Activated naive CD4-positive, alpha-beta T cell treated with anti-CD3 and anti-CD28 coated beads, Interleukin-2, amount 50 U/mL, for 72 hours (primary cell): ENCODE measurements at regions not wholly inside any gene's neighbourhood (a gene's known extent, or its start where the extent isn't known, plus 50 kb on each side); places are given as distances from the start of the nearest gene placed in this dataset.

Experiments
- ATAC-seq, 2 donors: fragments of 150-1000 bp; cut with Tn5 transposase; 2 replicates each; pipeline ENCODE4 v1.10.0; 2021; ENCODE audit warnings: mild to moderate bottlenecking in 2 of 2, moderate library complexity in 2 of 2
- DNase-seq, 2 donors: peaks; one replicate each; pipeline ENCODE4 v3.0.0; 2021 to 2022; ENCODE audit warnings: low spot score in 2 of 2
- H3K27ac Mint-ChIP-seq, 2 donors: one replicate each; pipeline ENCODE4 v1.8.0; 2022; ENCODE audit warnings: mild to moderate bottlenecking in 2 of 2, mixed read lengths in 2 of 2
- H3K36me3 Mint-ChIP-seq, 2 donors: one replicate each; pipeline ENCODE4 v1.8.0; 2022; ENCODE audit warnings: mixed read lengths in 2 of 2
- H3K9me3 Mint-ChIP-seq, 2 donors: one replicate each; pipeline ENCODE4 v1.8.0; 2022; ENCODE audit warnings: mixed read lengths in 2 of 2

DNA sequence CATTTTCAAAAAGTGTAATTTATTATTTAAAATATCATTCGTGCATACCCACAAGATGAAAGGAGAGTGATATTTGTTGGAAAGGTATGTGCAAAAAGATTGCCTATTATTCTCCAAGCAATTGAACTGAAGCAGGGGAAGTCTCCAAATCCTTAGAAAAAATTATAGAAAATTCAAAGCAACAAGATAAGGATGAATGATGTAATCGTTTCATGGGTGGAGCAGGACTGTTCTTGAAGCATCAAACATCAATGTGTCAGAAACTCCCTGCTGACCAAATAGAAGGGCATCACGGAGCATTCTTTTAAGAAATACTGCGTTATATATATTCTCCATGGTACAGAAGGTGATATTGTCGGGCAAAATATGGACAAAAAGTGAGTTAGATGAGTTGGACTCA lies 87.9 kb upstream of the SPAG17 start:
- DNase-seq (no peak), ATAC-seq (no peak)
- H3K27ac Mint-ChIP-seq = no peak overlapping the region

DNA sequence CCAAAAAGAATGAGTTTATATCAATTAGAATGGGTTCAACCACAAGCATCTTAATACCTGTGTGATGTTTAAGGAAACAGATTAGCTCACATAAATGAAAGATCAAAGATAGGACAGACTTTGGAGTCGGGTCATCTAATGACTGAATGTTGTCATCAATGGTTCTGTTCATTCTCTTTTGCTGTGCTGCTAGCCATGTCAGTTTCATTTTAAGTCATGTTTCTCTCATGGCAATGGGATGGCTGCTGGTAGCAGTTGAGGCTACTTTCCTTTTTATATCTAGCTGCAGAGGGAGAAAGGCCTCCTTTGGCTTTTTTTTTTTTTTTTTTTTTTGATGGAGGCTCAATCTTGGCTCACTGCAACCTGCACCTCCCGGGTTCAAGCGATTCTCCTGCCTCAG lies 86.9 kb upstream of the SPAG17 start:
- DNase-seq (no peak), ATAC-seq (no peak)
- H3K9me3 Mint-ChIP-seq = no peaks in the 10 kb centered on the region
- H3K36me3 Mint-ChIP-seq = no peaks in the 10 kb centered on the region
- H3K27ac Mint-ChIP-seq = no peak overlapping the region

More for the DNA sequence above, 87.9 kb upstream of the SPAG17 start:
- H3K9me3 Mint-ChIP-seq = no peaks in the 10 kb centered on the region
- no peaks in the 10 kb centered on the region for H3K36me3 Mint-ChIP-seq

DNA sequence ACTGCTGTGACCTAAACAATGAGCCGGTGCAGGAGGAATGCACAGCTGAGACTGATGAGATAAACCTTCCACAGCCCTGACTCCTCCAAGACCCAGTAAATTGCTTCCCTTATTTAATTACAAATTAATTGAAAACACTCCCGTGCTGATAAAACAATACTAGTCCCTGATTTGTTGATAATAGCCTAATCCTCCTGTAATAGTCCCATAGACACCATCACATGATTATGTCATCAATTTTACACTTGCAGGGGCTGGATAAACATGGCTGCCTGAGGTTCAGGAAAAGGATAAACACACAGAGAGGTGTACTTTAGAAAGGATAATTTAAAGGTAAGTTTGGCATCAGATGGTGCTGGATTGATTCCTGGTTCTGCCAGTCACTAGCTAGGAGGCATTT lies 84.6 kb upstream of the SPAG17 start:
- DNase-seq (no peak), ATAC-seq (no peak)
- Mint-ChIP-seq H3K27ac (no peak overlapping the region), H3K9me3 (peaks cover 4% of the 10 kb centered on the region in 2 donors), H3K36me3 (no peaks in the 10 kb centered on the region)

DNA sequence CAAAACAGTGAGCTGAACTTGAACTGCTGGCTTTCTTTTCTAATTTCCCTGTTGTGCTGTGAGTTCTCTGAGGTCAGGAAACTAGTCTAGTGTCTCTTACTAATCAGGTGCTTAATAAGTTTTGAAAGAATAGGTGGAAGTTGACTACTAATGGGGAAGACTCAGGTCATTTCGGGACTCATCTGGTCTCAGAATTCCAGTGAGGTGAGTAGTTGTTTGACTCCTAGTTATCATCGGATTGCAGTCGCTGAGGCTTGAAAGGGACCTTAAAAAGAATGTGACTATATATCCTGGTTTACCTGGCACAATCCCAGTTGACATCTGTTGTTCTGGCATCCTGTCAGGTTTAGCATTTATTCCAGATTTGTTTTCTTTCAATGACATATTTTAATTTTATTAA lies 81.4 kb upstream of the SPAG17 start:
- no peak for DNase-seq
- Mint-ChIP-seq H3K9me3 (peaks cover 4% of the 10 kb centered on the region in 2 donors), H3K36me3 (no peaks in the 10 kb centered on the region), H3K27ac (no peak overlapping the region)
- ATAC-seq = no peak

DNA sequence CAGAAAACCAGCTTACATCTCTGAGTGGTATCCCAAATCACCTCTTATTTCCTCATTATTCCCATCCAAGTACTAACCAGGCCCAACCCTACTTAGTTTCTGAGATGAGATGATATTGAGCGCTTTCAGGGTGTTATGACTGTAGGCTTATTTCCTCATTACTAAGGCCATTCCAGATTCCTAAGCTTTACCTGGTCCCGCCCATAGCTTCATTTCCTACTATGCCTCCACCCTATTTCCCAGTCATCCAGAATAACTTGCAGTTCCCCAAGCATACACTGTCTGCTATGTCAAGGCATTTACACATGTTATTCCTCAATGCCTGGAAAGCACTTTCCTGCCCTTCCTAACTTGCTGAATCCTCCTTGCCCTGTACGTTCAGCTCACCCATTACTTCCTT lies 79.3 kb upstream of the SPAG17 start:
- DNase-seq (no peak), ATAC-seq (no peak)
- Mint-ChIP-seq H3K9me3 (peaks cover 4 to 7% of the 10 kb centered on the region in 2 donors), H3K27ac (no peak overlapping the region), H3K36me3 (no peaks in the 10 kb centered on the region)

DNA sequence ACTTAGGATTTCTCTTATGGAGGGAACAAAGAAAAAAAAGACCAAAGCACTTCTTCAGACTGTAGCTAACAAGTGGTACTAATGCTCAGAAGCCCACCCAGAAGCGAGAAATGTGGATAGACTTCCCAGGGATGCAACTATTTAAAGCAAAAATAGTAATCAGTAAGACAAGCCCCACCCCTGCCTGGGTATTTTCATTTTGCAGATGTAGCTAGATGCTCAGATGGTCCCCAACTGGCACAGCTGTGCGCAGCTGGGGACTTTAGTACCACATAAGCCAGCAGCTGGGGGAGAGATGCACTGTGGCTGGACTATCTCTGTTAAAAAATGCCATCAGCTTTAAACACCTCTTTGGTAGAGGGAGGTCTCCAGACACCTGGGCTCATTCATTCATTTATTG lies 77.8 kb upstream of the SPAG17 start:
- H3K36me3 Mint-ChIP-seq = no peaks in the 10 kb centered on the region
- no peak for DNase-seq
- no peak overlapping the region for H3K27ac Mint-ChIP-seq
- H3K9me3 Mint-ChIP-seq = peaks cover 9 to 10% of the 10 kb centered on the region in 2 donors
- ATAC-seq = no peak

DNA sequence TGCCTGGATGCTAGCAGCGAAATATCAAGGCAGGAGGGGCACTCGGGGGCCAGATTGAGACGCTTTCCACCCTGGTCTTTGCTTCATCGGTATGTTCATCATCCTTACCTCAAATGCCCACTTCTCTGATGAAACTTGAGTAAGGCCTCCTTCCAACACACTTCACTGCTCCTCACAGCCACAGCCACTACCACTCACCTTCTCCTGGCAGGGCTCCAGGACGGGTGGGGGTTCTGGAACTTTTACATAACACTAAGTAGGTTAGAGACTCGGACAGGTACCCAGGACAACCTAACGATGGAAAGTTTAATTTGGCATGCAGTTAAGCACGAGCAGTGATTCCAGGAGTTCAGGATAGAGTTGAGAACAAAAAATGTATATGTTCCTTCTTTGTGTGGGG lies 73.9 kb upstream of the SPAG17 start:
- no peaks in the 10 kb centered on the region for H3K36me3 Mint-ChIP-seq
- H3K27ac Mint-ChIP-seq = no peak overlapping the region
- H3K9me3 Mint-ChIP-seq = peaks cover 9 to 10% of the 10 kb centered on the region in 2 donors
- DNase-seq (no peak), ATAC-seq (no peak)

DNA sequence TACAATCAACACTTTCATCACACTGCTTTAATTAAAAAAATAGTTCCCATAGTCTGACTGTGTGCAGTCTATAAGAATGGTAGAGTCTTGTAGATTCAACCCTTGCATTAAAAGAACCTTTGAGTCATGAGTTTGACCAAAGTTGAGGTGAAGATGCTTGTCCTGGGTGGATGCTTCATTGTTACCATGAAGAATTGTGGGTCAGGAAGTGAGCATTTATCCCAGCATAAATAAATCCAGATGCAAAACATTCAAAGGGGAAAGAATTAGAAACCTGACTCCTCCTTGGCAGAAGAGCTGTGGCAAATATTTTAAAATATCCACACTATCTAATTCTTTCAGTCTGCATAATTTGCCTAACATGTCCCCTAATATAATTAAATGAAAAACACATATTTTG lies 72.9 kb upstream of the SPAG17 start:
- DNase-seq = no peak
- H3K27ac Mint-ChIP-seq = no peak overlapping the region
- ATAC-seq = no peak
- H3K36me3 Mint-ChIP-seq = no peaks in the 10 kb centered on the region
- H3K9me3 Mint-ChIP-seq = peaks cover 9 to 10% of the 10 kb centered on the region in 2 donors

DNA sequence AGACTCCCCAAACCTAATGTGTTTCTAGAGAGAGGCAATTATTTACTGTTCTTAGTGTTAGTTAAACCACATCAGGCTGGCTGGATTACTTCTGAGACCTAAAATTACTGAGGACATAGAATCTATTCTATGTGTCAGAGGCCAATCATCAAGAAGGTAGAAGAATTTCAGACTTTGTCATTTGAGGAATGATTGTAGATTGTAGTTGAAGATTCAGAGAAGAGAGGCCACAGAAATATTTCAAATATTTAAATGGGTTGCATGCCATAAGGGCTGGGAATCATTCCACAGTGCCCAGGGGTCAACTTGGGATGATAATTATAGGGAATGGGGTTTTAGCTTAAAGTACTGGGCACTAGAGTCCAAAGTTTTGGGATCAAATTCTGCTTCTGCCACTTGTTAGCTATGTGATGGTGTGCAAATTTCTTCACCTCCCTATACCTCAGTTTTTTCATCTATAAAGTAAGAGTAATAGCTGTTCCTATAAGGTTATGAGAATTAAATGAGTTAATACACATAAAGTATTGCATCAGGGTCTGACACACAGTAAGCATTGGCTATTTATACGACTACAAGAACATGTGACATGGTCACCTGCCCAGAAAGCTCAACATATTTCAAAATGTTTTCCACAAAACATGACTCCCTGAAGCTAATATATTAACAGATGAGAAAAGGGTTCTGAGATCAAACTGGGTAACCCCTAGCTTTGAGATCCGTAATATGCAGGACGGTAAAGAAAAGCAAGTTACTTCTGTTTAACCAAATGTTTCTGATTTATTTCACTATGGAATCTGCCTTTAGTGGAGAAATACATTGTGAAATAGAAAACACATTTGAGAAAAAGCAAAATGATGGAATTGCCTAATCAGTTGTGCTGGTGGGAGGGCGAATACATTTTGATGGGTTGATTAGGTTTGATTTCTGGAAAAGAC lies 69.7 kb upstream of the SPAG17 start:
- no peak for DNase-seq
- Mint-ChIP-seq H3K27ac (no peak overlapping the region), H3K36me3 (no peaks in the 10 kb centered on the region), H3K9me3 (peaks cover 5 to 10% of the 10 kb centered on the region in 2 donors)
- no peak for ATAC-seq

DNA sequence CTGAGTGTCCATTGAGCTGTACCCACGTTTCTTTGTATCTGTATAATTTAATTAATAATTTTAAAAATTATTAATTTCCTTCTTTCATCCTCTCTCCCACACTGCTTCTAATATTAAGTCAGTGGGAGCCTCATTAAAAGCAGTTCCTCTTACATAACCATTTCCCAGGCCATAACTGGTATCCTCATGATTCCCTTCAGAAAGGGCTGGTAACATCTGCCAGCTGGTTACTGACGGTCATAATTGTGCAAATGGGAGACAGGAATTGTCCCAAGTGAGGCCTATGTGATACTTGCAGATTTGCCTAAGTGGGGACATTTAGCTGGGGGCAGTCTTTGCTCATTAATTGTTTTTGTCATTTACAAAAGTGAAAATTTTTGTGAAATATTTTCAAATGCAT lies 69.0 kb upstream of the SPAG17 start:
- Mint-ChIP-seq H3K36me3 (no peaks in the 10 kb centered on the region), H3K27ac (no peak overlapping the region), H3K9me3 (peaks cover 5 to 10% of the 10 kb centered on the region in 2 donors)
- no peak for ATAC-seq
- no peak for DNase-seq

DNA sequence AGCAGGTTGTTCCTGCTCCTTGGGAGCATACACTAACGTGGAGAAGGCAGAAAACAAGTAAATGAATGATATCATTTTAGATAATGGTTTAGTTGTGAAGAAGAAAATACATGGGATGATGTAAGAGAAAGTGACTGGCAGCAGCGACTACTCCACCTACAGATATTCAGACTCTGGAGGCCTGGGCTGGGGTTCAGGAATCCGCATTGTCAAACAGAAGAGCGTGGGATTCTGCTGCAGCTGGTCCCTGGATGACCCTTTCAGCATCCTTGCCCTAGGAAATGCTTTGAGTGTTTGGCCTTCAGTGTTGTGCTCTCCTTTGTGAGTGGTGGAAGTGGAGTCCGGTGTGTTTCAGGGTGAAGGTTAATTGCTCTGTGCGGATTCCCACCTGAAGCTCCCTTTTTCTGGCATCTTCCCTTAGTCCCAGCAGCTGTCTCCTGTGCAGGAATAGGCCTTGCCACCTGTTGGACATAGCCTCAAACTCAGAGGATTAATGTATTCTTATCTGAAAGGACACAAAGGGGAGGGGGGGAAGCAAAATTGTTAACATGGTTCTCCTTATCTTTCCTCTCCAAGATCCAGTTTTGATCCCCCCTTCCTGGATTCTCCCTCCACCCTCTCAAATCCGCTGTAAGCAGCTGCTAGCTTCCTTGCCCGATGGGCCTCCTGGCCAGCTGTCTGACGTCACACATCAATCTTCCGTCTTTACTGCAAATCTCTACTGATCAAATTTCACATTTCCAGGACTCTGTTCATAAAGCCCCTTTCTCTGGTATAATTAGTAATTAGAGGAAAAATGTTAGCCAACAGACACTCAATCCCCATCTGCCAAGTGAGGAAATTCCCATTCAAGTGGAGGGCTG lies 68.3 kb upstream of the SPAG17 start:
- Mint-ChIP-seq H3K36me3 (no peaks in the 10 kb centered on the region), H3K9me3 (peaks cover 5% of the 10 kb centered on the region in 2 donors), H3K27ac (no peak overlapping the region)
- ATAC-seq (no peak), DNase-seq (no peak)

DNA sequence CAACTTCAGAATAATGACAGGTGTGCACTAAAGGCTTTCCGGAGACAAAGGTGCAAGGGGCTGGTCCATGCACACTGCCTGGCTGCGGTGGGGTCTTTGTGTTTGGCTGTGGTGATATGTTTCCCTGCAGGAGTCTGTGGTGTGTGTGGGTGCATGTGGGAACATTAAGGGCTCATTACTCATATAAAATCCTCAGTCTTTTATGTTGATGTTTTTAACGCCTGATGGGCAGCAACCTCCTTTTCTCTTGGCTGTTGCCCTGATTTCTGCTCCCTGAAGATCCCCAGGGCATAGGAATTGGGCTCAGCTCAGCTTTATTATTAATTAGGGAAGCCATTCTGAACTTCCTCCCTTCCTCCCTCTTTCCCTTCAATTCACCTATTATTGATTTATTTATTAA lies 67.6 kb upstream of the SPAG17 start:
- DNase-seq (no peak), ATAC-seq (no peak)
- no peaks in the 10 kb centered on the region for H3K36me3 Mint-ChIP-seq
- H3K9me3 Mint-ChIP-seq = peaks cover 1% of the 10 kb centered on the region in 2 donors
- no peak overlapping the region for H3K27ac Mint-ChIP-seq

DNA sequence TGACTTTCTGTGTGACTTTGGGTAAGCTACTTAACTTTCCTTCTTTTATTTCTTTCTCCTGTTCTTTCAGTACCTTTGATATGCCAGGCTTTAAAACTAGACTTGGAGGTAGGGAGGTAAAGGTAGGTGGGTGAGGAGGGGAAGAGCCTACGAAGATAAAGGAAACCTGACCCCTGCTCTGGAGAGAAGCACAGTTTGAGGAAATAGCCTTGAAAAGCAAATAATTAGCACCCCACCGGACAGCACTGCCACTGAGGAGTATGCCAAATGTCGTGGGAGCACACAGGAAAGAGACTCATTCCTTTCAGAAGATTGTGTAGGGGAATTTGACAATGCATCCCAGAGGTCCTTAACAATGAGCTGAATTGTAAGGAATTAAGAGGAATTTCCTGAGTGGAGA lies 65.2 kb upstream of the SPAG17 start:
- no peak for DNase-seq
- H3K27ac Mint-ChIP-seq = no peak overlapping the region
- peaks cover 0 to under 1% of the 10 kb centered on the region in 2 donors for H3K9me3 Mint-ChIP-seq
- no peak for ATAC-seq
- H3K36me3 Mint-ChIP-seq = no peaks in the 10 kb centered on the region

DNA sequence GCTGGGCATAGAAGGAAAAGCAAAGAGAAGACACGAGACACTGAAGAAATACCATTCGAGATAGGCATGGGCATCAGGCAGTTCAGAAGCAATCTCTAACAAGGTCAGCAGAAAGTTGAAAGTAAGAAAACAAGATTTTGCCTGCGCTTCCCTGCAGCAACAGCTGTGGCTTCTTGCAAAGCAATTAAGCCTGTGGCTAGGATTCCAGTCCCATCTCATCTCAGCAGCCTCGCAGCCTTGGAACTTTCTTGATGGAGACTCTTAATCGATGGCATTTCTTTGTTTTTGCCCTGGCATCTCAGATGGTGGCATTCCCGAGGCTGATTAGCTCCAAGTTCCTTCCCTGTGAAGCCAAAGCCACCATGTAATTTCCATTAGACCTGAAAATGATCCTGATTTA lies 64.6 kb upstream of the SPAG17 start:
- Mint-ChIP-seq H3K9me3 (peaks cover 0 to 6% of the 10 kb centered on the region in 2 donors), H3K27ac (no peak overlapping the region), H3K36me3 (no peaks in the 10 kb centered on the region)
- no peak for DNase-seq
- no peak for ATAC-seq

DNA sequence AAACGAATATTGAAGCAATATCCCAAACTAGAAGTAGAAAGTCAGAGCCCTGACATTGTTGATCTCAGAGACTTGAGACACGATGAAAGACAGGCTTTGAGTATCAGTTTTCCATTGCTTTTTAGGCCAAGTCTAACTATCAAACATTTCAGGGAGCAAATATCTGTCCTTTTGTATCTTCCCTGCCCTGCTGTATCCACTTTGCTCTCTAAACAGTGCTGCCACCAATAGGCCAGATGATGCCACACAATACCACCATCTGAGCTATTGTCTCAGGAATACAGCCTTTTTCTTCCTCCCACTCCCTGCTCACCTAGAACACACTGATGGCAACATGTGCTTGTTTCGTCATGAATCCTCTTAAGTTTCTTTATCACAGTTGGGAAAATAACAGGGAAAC lies 62.6 kb upstream of the SPAG17 start:
- Mint-ChIP-seq H3K36me3 (no peaks in the 10 kb centered on the region), H3K27ac (no peak overlapping the region), H3K9me3 (peaks cover 6 to 12% of the 10 kb centered on the region in 2 donors)
- DNase-seq (no peak), ATAC-seq (no peak)

DNA sequence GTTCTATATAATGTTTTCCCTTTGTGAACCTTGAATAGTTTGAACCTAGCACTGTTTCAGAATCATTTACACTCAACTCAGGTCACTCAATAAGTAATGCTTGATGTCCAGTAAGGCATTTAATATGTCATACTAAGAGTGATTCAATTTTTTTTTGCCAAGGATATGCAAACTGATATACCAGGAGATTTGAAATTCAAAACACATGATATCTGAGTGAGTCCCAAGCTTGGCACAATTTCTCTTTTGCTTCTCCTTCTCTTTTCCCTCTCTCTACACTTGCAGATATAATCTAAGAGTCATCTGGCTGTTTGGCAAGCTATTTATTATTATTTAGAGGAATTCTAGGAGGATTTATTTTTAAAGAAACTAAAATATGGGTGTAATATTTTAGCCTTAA lies 61.6 kb upstream of the SPAG17 start:
- no peak for ATAC-seq
- Mint-ChIP-seq H3K9me3 (peaks cover 6 to 12% of the 10 kb centered on the region in 2 donors), H3K36me3 (no peaks in the 10 kb centered on the region), H3K27ac (no peak overlapping the region)
- DNase-seq = no peak

DNA sequence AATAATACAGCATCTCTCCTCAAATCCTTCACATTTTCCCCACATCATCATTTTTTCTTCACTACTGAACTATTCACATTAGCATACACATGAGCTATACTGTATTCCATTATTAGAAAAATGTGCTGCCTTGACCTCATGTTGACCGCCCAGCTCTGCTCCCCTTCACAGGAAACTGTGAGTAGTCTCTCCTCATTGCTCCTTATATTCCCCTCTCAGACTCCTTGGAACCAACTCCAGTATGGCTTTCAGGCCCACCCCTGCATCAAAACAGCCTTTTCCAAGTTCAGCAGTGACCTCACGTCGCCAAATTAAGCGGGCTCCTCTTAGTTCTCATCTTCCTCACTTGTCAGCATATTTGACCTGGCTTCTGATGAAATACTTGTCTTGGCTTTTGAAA lies 59.2 kb upstream of the SPAG17 start:
- DNase-seq (no peak), ATAC-seq (no peak)
- peaks cover 17 to 21% of the 10 kb centered on the region in 2 donors for H3K9me3 Mint-ChIP-seq
- peaks cover 4 to 5% of the 10 kb centered on the region in 2 donors for H3K36me3 Mint-ChIP-seq
- H3K27ac Mint-ChIP-seq = no peak overlapping the region
